Vagina (tissue), 2 donors: ENCODE measurements at regions not wholly inside any gene's neighbourhood (a gene's known extent, or its start where the extent isn't known, plus 50 kb on each side); places are given as distances from the start of the nearest gene placed in this dataset.

Experiments
- POLR2AphosphoS5 ChIP-seq, 2 donors: sonication (generic); formaldehyde crosslinking; IDR thresholded peaks; one replicate each; pipeline ENCODE4 v1.9.0; 2017; ENCODE audit warnings: antibody characterized with exemption in 2 of 2, mild to moderate bottlenecking in 2 of 2, low read depth in 1 of 2; ENCODE audit not compliant: insufficient read depth in 1 of 2
- TF ChIP-seq, protein P1 (sequence below), 3 experiments: fragments of 450-650 bp in 2 of 3; fragments of 200-600 bp in 1 of 3; sonication (generic) in 1 of 3; IDR thresholded peaks; one replicate each; pipeline ENCODE4 v1.5.1; 2017 to 2019; ENCODE audit warnings: antibody characterized with exemption in 3 of 3, mild to moderate bottlenecking in 2 of 3, moderate library complexity in 2 of 3

DNA sequence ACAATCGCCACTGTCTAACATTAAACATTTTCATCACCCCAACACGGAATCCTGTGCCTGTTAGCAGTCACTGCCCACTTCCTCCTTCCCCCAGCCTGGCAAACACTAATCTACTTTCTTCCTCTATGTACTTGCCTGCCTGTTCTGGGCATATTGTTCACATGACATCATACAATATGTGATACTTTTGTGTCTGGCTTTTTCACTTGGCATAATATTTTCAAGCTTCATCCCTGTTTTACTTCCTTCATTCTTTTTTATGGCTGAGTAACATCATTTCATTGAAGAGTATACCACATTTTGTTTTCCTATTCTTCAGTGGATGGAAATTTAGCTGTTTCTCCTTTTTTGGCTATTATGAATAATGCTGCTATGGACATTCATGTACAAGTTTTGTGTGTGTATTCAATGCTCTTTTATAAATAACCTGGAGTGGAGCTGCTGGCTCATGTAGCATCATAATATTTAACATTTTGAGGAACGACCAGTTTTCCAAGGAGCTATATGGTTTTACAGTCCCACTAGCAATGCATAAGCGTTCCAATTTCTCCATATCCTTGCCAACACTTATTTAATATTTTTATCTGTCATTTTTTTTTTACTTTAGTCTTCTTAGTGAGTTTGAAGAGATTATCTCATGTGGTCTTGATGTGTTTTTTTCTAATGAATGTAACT lies 360.1 kb downstream of the HDGFL1 start:
- TF ChIP-seq POLR2AphosphoS5 (IDR thresholded peaks at IDR 0.05; ENCODE audit: insufficient read depth in 1 of 2, low read depth in 1 of 2): no peak
- TF ChIP-seq, protein P1, sequence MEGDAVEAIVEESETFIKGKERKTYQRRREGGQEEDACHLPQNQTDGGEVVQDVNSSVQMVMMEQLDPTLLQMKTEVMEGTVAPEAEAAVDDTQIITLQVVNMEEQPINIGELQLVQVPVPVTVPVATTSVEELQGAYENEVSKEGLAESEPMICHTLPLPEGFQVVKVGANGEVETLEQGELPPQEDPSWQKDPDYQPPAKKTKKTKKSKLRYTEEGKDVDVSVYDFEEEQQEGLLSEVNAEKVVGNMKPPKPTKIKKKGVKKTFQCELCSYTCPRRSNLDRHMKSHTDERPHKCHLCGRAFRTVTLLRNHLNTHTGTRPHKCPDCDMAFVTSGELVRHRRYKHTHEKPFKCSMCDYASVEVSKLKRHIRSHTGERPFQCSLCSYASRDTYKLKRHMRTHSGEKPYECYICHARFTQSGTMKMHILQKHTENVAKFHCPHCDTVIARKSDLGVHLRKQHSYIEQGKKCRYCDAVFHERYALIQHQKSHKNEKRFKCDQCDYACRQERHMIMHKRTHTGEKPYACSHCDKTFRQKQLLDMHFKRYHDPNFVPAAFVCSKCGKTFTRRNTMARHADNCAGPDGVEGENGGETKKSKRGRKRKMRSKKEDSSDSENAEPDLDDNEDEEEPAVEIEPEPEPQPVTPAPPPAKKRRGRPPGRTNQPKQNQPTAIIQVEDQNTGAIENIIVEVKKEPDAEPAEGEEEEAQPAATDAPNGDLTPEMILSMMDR (IDR thresholded peaks at IDR 0.05): no peak
